ENCODE measurements at regions not wholly inside any gene's neighbourhood (a gene's known extent, or its start where the extent isn't known, plus 50 kb on each side); places are given as distances from the start of the nearest gene placed in this dataset.

DNA sequence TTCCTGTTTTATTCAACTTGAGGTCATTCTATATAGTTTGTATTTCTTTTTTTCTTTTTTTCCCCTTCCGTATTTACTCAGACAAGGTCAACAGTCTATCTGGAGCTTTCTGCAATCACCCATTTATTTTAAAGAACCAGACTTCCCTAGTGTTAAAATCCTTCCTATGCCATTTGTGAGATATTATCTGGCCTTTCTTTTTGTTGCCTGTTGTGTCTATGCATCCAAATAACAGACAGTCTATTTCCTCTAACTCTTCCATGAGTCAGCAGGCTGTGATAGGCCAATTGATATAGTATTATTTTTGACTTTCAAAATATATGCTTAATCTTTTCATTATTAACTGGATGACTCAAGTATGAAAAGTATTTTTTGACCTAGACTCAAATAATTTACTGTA, 291.2 kb upstream of the PTPRD start:
- TF ChIP-seq, protein P1, sequence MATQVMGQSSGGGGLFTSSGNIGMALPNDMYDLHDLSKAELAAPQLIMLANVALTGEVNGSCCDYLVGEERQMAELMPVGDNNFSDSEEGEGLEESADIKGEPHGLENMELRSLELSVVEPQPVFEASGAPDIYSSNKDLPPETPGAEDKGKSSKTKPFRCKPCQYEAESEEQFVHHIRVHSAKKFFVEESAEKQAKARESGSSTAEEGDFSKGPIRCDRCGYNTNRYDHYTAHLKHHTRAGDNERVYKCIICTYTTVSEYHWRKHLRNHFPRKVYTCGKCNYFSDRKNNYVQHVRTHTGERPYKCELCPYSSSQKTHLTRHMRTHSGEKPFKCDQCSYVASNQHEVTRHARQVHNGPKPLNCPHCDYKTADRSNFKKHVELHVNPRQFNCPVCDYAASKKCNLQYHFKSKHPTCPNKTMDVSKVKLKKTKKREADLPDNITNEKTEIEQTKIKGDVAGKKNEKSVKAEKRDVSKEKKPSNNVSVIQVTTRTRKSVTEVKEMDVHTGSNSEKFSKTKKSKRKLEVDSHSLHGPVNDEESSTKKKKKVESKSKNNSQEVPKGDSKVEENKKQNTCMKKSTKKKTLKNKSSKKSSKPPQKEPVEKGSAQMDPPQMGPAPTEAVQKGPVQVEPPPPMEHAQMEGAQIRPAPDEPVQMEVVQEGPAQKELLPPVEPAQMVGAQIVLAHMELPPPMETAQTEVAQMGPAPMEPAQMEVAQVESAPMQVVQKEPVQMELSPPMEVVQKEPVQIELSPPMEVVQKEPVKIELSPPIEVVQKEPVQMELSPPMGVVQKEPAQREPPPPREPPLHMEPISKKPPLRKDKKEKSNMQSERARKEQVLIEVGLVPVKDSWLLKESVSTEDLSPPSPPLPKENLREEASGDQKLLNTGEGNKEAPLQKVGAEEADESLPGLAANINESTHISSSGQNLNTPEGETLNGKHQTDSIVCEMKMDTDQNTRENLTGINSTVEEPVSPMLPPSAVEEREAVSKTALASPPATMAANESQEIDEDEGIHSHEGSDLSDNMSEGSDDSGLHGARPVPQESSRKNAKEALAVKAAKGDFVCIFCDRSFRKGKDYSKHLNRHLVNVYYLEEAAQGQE (IDR thresholded peaks at IDR 0.05; ENCODE audit: insufficient read depth in 1 of 2, low read depth in 2 of 2, low read length in 2 of 2): no peak
- no peak for TF ChIP-seq POLR2AphosphoS5 (IDR thresholded peaks at IDR 0.05; ENCODE audit: low read depth, low read length)
- TF ChIP-seq SIN3A (IDR thresholded peaks at IDR 0.05; ENCODE audit: borderline replicate concordance, insufficient read depth, low read length): no peak
- TF ChIP-seq TAF1 (IDR thresholded peaks at IDR 0.05; ENCODE audit: borderline replicate concordance, insufficient read depth, low read length): no peak

Measured in PFSK-1 (cell line).